Fibroblast of the aortic adventitia (primary cell): ENCODE measurements at regions not wholly inside any gene's neighbourhood (a gene's known extent, or its start where the extent isn't known, plus 50 kb on each side); places are given as distances from the start of the nearest gene placed in this dataset.

Experiments
- DNase-seq: peaks from one replicate; pipeline ENCODE4 v3.0.0-alpha.2; 2010; ENCODE audit warnings: low read depth
- H3K4me3 ChIP-seq: 2 replicates; pipeline ENCODE4 v1.5.1; 2011; ENCODE audit warnings: low read depth, mild to moderate bottlenecking, control low read depth, low read length, moderate library complexity
- CTCF ChIP-seq: IDR thresholded peaks from 2 replicates; pipeline ENCODE4 v1.5.1; 2011; ENCODE audit warnings: mild to moderate bottlenecking, low read length, control low read depth, inconsistent platforms; ENCODE audit not compliant: insufficient read depth

GRCh38 chr5:97458851-97459250, 275.8 kb upstream of the RIOK2 start:
- TF ChIP-seq CTCF = no peak
- no peak overlapping the region for H3K4me3 ChIP-seq

GRCh38 chr5:97471951-97472350, 288.9 kb upstream of the RIOK2 start:
- H3K4me3 ChIP-seq = no peak overlapping the region
- no peak for TF ChIP-seq CTCF
- DNase-seq = no peak

More at GRCh38 chr5:97458851-97459250, 275.8 kb upstream of the RIOK2 start:
- no peak for DNase-seq

- no peak for TF ChIP-seq CTCF
- no peak overlapping the region for H3K4me3 ChIP-seq
- DNase-seq = no peak
Observed at GRCh38 chr5:97475847-97476246, 292.8 kb upstream of the RIOK2 start.

- TF ChIP-seq CTCF = no peak
- H3K4me3 ChIP-seq = no peak overlapping the region
- DNase-seq = peak; percentile 7
Observed at GRCh38 chr5:97476852-97477534, 293.9 kb upstream of the RIOK2 start.

- no peak overlapping the region for H3K4me3 ChIP-seq
- peak; percentile 31 for DNase-seq
- no peak for TF ChIP-seq CTCF
Observed at GRCh38 chr5:97478483-97478882, 295.4 kb upstream of the RIOK2 start.

- no peak for TF ChIP-seq CTCF
- H3K4me3 ChIP-seq = no peak overlapping the region
- DNase-seq = no peak
Observed at GRCh38 chr5:97480313-97480712, 297.3 kb upstream of the RIOK2 start.
